HK-2 (cell line): ENCODE measurements at regions not wholly inside any gene's neighbourhood (a gene's known extent, or its start where the extent isn't known, plus 50 kb on each side); places are given as distances from the start of the nearest gene placed in this dataset.

Source experiments
- DNase-seq: peaks from one replicate; pipeline ENCODE4 v3.0.0-alpha.2; 2018; ENCODE audit not compliant: unreplicated experiment

DNA sequence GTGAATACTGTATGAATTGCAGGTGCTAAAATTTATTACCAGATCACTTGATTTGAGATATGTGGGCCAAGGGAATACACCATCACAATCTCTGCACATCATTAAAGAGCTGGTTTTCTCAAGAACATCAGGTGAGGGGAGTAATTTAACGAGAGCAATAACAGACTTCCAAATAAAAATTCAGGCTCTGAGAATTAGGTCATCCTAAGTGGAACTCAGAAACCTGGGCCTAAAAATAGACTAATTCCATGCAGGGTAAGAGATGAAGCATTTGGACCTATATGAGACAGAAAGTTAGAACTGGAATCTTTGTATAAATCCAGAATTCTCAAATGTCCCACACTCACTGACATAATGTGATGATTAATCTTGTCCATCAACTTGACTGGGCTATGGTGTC is 331.1 kb downstream of the ZNF621 start:
- DNase-seq = no peak

DNA sequence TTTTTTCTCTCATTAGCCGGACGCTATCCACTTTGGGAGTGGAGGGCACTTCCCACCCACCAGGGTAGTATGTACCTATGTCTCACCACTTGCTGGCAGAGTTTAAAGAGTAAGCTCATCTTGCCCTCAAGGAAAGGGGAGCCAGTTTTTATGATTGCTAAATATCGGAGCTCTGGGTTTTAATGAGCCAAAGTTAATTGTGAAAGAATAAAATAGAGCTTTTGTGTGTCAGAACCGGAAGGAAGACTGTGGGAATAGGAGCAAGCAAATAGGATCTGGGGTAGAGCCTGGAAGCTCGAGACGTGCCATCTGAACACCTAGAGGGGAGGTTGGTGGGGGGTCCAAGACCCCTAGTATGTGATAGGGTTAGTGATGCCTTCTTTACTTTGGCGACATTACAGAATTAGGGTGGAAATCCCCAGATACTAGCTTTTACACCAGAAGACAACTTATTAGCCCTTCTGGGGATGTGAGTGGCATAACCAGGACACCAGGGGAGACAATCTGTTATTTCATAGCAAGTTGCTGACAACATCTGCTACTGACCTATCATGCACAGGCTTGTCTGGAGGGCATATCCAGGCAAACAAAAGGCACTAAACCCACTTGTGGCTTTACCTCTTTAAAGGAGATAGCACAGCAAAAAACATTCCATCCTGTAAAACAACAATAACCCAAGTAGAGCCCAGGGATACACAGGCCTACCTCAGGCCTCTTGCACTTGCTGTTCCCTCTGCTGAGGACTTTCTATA is 333.8 kb downstream of the ZNF621 start:
- no peak for DNase-seq

DNA sequence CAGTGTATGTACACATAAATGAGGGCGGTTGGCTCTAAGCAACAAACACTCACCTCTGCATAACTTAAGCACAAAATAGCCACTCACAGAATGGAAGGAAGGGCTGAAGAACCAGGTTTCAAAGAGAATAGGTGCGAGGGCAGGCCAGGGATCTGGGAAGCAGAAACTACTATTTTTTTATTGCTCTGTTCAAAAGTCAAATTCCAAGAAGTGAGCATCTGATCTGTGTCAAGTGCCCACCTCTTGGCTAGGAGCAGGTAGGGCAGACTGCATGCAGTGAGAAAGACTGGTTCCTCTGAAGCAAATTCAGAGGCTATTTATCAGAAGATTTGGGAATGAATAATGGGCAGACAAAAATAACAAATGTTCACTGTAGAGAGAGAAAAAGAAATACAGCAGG is 336.4 kb upstream of the CTNNB1 start:
- no peak for DNase-seq

DNA sequence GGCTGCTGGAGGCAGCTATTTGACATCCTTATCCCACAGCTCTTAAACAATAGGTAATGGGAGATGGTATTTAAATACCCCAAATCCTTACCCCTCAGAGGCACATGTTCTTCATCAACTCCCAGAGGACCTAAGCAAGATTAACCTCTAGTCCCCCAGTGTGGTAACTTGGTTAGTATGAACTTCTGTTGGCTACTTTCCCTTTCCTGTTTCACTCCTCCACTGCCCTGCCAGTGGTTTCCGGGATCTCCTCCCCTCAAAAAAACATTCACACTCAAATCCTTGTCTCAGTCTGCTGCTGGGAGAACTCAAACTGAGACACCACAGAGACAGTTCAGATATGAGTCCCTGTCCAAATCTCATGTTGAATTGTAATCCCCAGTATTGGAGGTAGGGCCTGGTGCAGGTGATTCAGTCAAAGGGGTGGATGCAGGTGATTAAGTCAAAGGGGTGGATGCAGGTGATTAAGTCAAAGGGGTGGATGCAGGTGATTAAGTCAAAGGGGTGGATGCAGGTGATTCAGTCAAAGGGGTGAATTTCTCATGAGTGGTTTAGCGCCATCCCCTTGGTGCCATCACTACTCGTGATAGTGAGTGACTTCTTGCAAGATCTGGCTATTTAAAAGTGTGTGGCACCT is 335.0 kb upstream of the CTNNB1 start:
- DNase-seq = no peak

DNA sequence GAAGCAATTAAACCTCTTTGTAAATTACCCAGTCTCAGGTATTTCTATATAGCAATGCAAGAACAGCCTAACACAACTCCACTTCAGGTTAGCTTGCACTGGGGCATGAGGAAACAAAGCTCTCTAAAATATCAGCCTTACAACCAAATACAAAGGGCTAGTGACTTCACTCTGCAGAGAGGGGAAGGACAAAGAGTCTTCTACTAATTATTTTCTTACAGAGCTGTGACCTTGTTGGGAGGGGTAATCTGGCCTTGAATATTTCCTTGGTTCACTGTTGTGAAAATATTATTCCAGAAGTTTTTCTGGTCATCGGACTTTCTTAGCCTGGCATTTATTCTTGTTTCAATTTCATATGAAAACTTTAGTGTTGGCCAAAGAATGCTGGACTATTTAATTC is 334.4 kb upstream of the CTNNB1 start:
- no peak for DNase-seq

DNA sequence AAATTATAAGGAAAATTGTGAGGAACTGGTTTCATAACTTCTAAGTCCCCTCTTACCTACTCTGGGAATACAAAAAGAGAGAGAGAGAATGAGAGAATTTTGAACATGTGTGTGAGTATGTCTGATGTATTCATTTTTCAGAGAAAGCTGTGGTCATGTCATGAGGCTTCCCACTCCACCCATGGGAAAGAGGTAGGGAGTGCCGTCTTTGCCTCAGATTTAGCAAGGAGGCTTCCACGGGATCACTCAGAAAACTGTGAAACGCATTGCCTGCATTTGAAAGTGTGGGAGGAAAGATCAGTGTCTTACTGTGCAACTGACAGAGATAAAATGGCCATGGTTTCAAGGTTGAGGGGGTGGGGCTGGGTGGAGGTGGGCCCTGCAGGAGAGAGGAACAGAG is 331.5 kb upstream of the CTNNB1 start:
- no peak for DNase-seq

DNA sequence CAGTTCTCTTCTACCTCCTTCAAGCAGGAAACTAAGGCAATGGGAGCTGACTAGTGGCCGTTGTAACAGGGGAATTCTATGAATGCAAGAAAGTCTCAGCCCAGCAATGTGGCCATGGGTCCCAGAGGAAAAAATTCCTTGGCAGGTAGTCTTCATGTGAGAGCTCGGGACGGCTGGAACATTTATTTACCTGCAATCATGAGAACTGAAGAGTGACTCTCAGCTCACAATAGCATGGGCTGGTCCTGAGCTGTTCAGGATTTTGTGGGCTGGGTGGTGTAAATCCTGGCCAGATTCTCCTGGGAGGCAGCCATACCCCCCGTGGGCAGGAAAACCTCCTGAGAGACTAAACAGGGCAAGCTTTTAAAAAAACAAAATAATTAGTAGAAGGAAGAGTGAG is 330.3 kb upstream of the CTNNB1 start:
- DNase-seq = no peak

DNA sequence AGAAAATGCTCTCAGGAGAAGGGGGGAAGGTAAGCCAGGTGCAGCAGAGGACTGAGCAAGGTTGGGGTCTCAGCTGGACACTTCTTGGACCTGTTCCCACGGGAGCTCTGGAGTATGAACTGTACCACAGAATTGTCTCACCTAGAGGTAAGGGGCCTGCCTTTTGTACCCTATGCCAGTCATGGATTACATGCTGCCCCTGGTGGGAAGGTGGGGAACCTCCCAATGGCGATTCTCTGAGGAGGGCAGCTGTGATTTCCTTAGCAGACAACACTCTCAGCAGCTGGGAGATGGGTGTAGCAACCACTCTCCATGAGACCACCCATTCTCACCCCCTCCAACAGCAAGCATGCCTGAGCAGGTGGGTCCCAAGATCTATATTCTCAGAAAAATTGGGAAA is 329.4 kb upstream of the CTNNB1 start:
- no peak for DNase-seq

DNA sequence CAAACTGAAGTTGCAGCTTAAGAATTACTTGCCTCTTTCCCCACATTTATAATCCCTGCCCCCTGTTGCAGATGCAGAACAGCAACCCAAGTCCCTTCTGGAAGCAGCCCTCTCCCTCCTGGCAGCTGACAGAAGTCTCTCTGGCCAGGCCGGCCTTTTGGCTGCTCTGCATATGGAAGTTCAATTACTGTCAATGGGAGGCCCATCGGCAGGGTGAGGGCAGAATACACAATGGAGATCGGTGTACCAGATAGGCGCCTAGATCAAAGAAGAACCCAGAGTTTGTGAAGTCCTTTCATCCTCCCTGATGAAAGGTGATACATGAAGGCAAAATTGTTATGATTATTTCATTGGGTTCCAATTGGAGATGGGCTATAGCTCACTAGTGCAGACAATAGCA is 327.9 kb upstream of the CTNNB1 start:
- no peak for DNase-seq

DNA sequence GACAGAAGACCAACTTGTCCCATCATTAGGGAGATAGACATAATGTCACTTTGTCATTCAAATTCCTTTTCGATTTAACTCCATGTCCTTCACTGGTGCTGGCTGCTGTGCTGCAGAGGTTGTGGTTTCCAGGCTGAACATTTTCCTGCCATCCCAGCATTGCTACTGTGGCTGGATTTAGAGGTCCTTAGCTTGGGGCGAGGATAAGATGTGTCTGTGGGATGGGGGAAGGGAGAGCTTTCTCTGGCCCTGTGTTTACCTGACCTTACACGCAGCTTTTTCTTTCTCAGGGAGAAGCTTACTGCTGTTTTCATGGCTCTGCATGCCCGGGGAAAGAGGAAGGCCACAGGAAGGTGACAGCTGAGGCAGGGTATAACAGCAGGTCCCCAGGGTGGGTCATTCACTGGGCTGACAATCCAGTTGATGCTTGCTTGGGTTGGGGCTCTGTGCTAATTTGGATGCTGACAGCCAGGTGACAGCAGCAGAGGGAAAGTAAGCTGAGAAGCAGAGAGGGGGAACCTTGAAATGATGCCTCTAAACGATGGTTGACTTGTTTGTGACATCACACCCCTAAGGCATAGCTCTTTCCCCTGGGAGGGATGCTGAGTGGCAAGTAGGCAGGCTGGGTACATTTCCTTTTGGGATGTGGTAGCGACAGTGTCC is 326.9 kb upstream of the CTNNB1 start:
- DNase-seq = no peak

DNA sequence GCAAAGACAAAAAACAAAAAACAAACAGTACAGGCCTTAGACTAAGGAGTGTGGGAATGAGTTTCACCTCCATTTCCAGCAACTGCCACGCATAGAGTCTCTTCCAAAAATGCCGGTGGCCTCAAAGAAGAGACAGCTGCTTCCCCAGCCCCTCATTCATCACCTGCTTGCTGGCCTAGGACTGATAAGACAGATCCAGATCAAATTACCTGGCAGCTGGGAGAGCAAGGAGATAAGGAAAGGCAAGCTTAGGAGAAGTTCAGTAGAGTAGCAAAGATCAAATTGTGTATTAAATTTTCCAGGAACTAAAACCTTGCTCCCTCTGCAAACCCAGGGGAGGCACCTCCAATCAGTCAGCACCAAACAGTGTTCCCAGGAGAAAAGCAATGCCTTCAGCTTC is 325.8 kb upstream of the CTNNB1 start:
- no peak for DNase-seq

DNA sequence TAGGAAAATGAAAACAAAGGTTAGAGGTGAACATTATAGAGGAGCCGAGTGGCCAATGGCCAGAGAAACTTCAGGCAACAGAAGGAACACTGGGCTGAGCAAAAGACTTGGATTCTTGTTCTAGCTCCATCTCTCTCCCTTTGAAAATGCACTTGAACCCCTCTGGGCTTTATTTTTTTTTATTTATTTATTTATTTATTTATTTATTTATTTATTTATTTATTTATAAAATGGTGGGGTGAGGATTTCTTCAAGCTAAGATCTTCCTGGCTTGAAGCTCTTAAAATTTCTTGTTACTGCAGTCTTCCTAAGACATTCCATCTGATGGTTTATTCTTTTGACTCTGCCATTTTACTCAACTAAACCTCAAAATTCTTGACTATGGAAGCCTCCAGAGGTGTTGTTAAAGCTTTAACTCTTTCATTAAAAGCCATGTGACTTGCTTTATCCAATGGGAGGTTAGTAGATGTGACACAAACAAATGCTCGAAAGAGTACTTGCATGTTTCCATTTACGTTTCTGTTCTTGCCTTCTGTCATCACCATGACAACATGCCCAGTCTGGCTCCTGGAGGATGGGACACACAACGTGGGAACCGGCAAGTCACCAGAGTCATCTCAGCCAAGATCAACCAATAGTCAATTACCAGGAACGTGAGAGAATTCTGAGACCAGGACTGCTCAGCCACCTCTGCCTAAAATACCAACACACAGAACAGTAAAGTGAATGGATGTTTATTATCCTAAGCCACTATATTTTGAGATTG is 325.2 kb upstream of the CTNNB1 start:
- DNase-seq = no peak

DNA sequence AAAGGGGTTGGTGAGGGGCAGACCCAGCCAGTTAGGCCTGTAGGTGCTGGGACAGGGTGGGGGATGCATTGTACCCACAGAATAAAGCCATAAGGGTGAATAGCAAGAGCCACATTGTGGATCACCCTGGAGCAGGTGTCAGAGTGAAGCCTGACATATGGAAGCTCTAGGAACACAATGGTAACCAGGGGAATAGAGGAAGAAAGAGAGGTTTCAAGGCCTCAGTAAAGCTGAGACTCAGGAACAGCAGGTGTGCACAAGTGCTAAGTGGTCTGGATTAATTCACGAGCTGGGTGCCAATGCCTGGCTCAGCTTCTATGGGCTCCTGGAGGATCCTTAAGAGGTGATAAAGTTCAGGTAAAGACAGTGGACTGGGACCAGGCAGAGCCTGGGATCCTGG is 323.7 kb upstream of the CTNNB1 start:
- DNase-seq = no peak

DNA sequence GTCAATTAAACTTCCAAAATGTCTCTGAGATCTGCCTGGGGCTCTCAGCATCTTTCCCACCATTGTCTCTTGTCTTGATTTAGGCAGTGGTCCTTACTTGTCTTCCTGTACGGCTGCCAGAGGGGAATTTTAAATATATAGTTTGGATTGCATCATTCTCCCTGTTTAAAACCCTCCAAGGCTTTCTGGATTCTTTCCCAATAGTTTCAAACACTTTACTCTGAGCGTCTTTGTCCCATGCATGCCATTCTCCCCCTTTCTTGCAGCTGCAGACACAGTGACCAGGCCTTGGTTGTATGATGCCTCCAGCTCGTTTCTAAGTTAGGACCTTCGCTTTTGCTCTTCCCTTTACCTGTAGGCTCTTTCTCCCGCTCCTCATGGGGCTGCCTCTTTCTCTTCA is 323.3 kb upstream of the CTNNB1 start:
- no peak for DNase-seq

DNA sequence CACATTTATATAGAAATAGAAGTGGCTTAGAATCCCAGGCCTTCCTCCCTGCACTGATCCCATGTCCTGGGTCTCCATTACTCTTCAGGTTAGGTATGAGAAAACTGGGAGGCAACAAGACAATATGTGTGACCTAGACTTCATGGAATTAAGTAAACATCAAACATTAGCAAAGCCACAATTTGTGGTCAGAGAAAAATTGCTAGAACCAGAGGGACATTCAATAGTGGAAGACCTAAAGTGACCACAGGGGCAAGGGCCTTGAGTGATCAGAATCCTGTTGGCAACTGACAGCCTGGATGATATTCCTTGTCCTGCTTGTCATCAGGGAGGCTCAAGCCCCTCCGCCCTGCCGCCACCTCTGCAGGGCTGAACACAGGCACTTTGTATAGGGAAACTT is 322.8 kb upstream of the CTNNB1 start:
- no peak for DNase-seq

DNA sequence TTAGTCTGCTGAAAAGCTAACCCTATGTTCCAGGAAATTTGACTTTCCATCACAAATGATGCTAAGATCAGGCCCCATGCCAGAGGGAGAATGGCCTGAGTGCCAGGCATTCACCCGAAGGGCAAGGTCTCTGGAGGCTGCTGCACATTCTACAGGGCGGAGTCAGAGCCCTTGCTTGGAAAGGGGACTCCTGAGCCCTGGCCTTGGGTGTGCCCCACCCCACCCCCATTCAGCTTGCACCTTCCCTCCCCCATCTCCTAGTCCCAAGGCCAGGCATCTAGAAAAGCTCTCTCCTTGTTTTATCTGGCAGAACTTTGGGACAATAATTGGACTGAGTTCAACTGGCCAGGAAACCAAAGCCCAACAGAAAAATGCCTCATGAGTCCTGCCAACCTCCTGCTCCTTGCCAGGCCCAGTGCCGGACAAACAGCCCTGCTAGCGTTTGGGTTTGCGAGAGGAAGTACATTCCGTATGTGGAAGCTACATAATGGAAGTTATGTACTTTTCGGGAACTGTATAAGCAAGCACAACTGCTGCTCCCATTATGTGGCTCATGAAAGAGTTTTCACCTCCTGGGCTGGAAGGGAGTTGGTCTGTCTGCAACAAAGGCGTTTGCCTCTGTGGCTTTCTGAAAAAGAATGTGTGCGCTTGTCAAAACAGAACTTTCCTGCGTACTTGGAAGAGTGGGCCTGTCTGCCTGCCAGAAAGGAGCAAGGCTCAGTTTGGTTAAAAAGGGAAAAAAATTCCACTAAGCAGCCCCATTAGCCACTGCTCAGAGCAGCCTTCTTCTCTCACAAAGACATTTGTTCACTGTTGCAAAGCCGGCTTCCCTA is 321.5 kb upstream of the CTNNB1 start:
- DNase-seq = no peak

DNA sequence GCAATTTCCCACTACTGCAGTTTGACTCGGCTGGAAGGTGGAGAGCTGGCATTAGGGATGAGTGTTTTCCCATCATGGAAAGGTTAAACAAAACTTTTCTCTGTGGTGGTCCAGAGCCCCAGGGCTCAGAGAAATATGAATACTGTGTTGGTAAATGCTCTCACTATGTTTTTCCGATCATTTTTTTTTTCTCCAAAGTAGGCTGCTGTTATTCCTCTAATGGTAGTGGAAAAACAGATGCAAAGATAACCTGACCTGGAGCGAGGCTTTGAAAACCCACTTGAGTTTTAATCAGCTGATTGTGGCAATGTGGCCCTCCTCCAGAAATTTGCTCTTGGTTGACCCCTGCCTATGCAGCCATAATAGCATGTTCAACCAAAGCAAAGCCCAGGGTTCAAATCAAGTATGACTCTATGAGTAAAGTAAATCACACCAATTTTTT is 320.8 kb upstream of the CTNNB1 start:
- no peak for DNase-seq

DNA sequence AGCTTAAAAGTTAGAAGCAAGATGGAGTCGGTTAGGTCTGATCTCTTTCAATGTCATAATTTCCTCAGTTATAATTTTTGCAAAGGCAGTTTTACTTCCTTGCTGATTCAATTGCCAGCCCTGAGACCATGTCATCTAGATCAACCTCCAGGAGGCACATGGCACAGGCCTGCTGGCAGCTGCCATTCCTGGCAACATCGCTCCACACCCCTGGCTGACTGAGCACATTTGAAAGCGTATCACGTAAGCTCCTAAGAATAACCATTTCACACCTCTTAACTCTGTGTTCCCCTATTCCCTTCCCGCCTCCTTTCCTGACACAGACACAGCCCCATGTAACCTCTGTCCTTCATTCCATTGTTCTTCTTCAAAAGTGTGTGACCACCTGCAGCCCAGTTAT is 313.9 kb upstream of the CTNNB1 start:
- DNase-seq = no peak

DNA sequence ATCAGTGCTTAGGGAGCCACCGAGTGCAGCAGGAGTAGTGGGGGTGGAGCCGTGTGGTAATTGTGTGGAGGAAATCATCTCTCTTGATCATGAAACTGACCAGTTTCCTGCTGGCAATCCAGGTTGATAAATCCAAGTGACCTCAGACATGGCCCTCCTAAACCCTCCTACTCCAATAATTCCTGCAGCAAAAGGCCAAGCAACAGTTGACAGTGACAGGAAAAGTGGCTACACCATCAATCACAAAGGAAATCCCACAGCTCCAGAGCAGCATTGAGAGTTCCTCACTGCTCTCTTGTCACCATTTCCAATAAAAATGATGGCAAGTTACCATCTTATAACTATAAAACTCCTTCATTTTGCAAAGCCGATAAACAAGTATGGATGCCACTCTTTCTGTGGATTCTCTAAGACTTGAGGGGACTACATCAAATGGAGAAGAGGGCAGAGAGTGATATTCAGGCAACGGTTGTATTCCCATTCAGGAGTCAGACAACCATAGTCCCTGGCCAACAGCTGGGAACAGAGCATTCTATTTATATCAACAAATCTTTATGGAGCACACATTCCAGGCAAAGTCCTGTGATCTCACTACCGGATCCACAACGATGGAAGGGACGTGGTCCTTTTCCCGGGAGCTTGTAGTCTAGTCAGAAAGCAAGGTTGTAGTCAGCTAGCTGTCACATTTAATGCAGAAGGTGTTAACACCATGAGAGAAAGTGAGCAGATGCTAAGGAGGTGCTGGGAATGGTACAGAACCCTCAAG is 312.5 kb upstream of the CTNNB1 start:
- DNase-seq = no peak

DNA sequence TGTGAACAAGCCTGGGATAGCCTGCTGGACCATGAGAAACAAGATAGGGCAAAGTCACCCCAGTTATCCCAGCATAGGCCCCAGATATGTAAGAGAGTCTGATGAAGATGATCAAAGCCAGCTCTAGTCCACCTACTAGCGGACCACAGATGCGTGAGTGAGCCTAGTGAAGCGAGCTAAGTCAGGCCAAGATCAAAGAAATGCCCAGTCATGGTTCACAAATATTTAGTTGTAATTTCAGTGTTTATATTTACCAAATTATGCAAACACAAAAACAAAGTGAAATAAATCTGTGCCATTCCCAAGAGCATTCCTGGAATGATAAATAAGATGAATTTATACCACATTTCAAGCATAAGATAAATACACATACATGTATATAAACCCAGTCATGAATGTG is 308.1 kb upstream of the CTNNB1 start:
- no peak for DNase-seq

DNA sequence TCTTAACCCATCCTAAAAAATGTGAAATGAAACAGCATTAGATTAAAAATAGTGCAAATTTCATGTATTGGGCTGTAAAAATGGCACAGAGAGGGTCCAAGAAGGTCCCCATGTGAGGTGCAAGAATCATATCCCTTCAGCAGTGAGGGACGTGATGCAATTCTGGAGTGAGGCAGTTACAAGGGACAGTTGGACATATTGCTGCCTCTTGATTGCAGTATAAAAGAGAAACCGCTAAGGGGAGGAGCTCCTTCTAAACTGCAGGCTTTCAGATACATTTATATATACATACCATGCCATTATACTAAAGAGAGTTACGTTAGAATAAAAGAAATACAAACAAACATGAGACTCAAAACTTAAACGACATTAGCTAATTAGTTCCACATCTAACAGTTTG is 304.2 kb upstream of the CTNNB1 start:
- DNase-seq = no peak
